Neural crest cell (in vitro differentiated cells): ENCODE measurements at regions not wholly inside any gene's neighbourhood (a gene's known extent, or its start where the extent isn't known, plus 50 kb on each side); places are given as distances from the start of the nearest gene placed in this dataset.

ENCODE experiments used
- DNase-seq: peaks from one replicate; pipeline ENCODE4 v3.0.0; 2021; ENCODE audit warnings: low read depth, mixed read lengths, low spot score
- H3K27ac Mint-ChIP-seq: one replicate; pipeline ENCODE4 v1.8.0; 2021; ENCODE audit warnings: mild to moderate bottlenecking, mixed read lengths; ENCODE audit not compliant: unreplicated experiment
- H3K27me3 Mint-ChIP-seq: 2 replicates; pipeline ENCODE4 v1.8.0; 2021; ENCODE audit warnings: low read depth, mild to moderate bottlenecking, mixed read lengths
- H3K36me3 Mint-ChIP-seq: 2 replicates; pipeline ENCODE4 v1.8.0; 2021; ENCODE audit warnings: low read depth, mild to moderate bottlenecking, mixed read lengths
- H3K4me1 Mint-ChIP-seq: 2 replicates; pipeline ENCODE4 v1.8.0; 2021; ENCODE audit warnings: mixed read lengths
- H3K4me3 Mint-ChIP-seq: one replicate; pipeline ENCODE4 v1.8.0; 2021; ENCODE audit warnings: mild to moderate bottlenecking, mixed read lengths
- H3K9me3 Mint-ChIP-seq: 2 replicates; pipeline ENCODE4 v1.8.0; 2021; ENCODE audit warnings: mixed read lengths
- CTCF ChIP-seq: fragments of 200-600 bp; sonication (generic); conservative IDR thresholded peaks from 2 replicates; pipeline ENCODE4 v1.5.0; 2021; ENCODE audit warnings: antibody characterized with exemption, mild to moderate bottlenecking

- H3K27me3 Mint-ChIP-seq = no peaks in the 10 kb centered on the region
- no peak overlapping the region for H3K4me3 Mint-ChIP-seq
- no peaks in the 10 kb centered on the region for H3K36me3 Mint-ChIP-seq
- peaks cover 8% of the 10 kb centered on the region for H3K4me1 Mint-ChIP-seq
- no peak overlapping the region for H3K27ac Mint-ChIP-seq
- peaks cover 4% of the 10 kb centered on the region for H3K9me3 Mint-ChIP-seq
- TF ChIP-seq CTCF = no peak
- DNase-seq = no peak
Observed at GRCh38 chr13:67791047-67791446, 560.9 kb upstream of the PCDH9 start.

GRCh38 chr13:67776151-67776550 is 546.0 kb upstream of the PCDH9 start:
- H3K36me3 Mint-ChIP-seq = no peaks in the 10 kb centered on the region
- H3K9me3 Mint-ChIP-seq = peaks cover 8% of the 10 kb centered on the region
- no peak overlapping the region for H3K27ac Mint-ChIP-seq
- TF ChIP-seq CTCF = no peak
- no peaks in the 10 kb centered on the region for H3K4me1 Mint-ChIP-seq
- no peak overlapping the region for H3K4me3 Mint-ChIP-seq
- no peak for DNase-seq
- no peaks in the 10 kb centered on the region for H3K27me3 Mint-ChIP-seq

- Mint-ChIP-seq H3K4me3 (no peak overlapping the region), H3K36me3 (no peaks in the 10 kb centered on the region), H3K4me1 (no peaks in the 10 kb centered on the region), H3K27me3 (no peaks in the 10 kb centered on the region), H3K27ac (no peak overlapping the region), H3K9me3 (peaks cover 8% of the 10 kb centered on the region)
- no peak for TF ChIP-seq CTCF
- no peak for DNase-seq
Observed at GRCh38 chr13:67775359-67775758, 545.2 kb upstream of the PCDH9 start.

- no peak overlapping the region for H3K4me3 Mint-ChIP-seq
- DNase-seq = no peak
- peaks cover 8% of the 10 kb centered on the region for H3K9me3 Mint-ChIP-seq
- no peak overlapping the region for H3K27ac Mint-ChIP-seq
- no peaks in the 10 kb centered on the region for H3K4me1 Mint-ChIP-seq
- no peaks in the 10 kb centered on the region for H3K36me3 Mint-ChIP-seq
- no peaks in the 10 kb centered on the region for H3K27me3 Mint-ChIP-seq
- TF ChIP-seq CTCF = no peak
Observed at GRCh38 chr13:67772807-67773453, 542.8 kb upstream of the PCDH9 start.

GRCh38 chr13:67771106-67771505 is 541.0 kb upstream of the PCDH9 start:
- Mint-ChIP-seq H3K27me3 (no peaks in the 10 kb centered on the region), H3K4me1 (no peaks in the 10 kb centered on the region), H3K4me3 (no peak overlapping the region), H3K9me3 (peaks cover 8% of the 10 kb centered on the region), H3K27ac (no peak overlapping the region), H3K36me3 (no peaks in the 10 kb centered on the region)
- no peak for TF ChIP-seq CTCF
- no peak for DNase-seq

- H3K4me1 Mint-ChIP-seq = no peaks in the 10 kb centered on the region
- no peaks in the 10 kb centered on the region for H3K27me3 Mint-ChIP-seq
- H3K9me3 Mint-ChIP-seq = peaks cover 8% of the 10 kb centered on the region
- no peak overlapping the region for H3K27ac Mint-ChIP-seq
- no peak overlapping the region for H3K4me3 Mint-ChIP-seq
- no peaks in the 10 kb centered on the region for H3K36me3 Mint-ChIP-seq
- TF ChIP-seq CTCF = no peak
- DNase-seq = no peak
Observed at GRCh38 chr13:67769987-67770341, 539.8 kb upstream of the PCDH9 start.
